HG03097 (cell line): ENCODE measurements at regions not wholly inside any gene's neighbourhood (a gene's known extent, or its start where the extent isn't known, plus 50 kb on each side); places are given as distances from the start of the nearest gene placed in this dataset.

Experiments
- ATAC-seq: cut with Tn5 transposase; IDR thresholded peaks from one replicate; pipeline ENCODE4 v1.9.1; 2021; ENCODE audit not compliant: unreplicated experiment, low FRiP score

DNA sequence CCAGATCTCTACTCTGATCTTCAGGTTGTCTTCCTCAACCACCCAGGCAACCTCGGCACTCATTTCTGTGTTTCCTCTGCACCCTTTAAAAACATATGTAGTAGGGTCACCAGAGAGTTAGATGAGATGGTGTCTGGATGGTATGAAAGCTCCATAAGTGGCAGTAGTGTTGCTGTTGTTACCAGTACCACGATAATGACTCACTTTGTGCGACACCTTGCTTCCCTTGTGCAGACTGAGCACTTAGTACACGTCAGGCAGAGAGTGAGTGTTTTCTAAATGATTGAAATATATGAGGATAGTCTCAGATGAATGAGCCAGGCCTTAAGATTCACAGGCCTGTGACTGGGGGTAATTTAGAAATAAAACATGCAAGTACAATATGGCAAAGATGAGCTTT is 188.7 kb downstream of the MAF start:
- ATAC-seq, result no peak

DNA sequence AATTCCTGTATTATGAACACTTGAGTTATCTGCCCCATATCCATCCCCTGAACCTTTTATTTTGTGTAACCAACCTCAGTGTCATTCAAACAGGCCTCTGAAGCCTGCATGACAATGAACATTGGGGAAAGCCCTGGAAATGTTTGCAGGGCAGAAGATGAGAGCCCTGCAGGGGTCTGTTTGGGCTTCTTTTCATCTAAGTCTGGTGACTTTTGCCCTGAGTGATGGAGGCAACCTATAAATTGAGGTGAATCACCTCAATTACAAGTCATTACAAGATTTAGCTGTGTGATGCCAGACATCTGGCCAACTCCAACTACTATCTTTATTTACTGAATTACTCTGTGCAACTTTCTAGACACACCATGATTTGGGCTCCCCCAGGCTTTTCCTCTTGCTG is 189.2 kb downstream of the MAF start:
- ATAC-seq, result no peak

DNA sequence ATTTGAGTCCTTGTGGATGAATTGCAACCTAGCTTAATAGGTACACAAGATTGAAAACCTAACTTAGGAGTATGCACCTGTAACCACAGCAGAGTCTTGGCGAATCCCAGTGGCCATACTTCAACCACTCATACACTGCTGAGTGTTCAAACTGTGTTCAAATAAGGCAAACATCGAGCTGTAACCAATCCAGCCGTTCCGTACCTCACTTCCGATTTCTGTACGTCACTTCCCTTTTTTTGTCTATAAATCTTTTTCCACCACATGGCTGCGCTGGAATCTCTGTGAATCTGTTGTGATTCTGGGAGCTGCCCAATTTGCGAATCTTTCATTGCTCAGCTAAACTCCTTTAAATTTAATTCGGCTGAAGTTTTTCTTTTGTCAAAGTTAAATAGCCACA is 190.6 kb downstream of the MAF start:
- ATAC-seq, result no peak

DNA sequence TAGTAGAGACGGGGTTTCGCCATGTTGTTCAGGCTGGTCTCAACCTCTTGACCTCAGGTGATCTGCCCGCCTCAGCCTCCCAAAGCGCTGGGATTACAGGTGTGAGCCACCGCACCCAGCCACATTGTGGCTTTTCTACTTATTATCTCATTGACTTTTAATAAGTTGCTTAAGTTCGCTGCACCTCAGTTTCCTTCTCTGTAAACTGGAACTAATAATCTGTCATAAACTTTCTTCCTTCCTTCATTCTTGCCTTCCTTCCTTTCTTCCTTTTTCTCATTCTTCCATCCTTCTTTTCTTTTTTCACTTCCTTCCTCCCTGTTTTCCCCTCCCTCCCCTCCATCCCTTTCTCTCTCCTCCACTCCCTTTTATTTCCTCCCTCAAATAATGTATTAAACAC is 192.2 kb downstream of the MAF start:
- no peak for ATAC-seq

- no peak for ATAC-seq
Measured at GRCh38 chr16:79407461-79408135, 192.9 kb downstream of the MAF start.

DNA sequence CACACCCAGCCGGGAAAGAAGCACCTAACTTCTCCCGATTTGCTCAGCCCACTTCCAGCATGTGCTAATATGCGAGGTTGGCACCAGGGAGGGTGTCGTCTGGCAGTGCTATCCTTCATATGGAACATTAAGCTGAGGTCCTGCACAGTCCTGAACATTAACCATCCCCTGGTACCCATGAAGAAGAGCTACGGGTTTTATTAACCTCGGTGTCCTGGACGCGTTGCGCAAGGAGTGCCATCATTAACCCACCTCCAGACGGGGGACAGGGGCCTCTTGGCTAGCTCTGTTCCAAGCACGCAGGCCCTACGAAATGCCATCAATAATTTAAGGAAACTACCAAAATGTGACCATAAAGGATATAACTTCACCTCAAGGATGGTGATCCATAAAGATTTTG is 193.5 kb downstream of the MAF start:
- no peak for ATAC-seq

- ATAC-seq, result no peak
Measured at GRCh38 chr16:79404571-79404970, 196.0 kb downstream of the MAF start.

DNA sequence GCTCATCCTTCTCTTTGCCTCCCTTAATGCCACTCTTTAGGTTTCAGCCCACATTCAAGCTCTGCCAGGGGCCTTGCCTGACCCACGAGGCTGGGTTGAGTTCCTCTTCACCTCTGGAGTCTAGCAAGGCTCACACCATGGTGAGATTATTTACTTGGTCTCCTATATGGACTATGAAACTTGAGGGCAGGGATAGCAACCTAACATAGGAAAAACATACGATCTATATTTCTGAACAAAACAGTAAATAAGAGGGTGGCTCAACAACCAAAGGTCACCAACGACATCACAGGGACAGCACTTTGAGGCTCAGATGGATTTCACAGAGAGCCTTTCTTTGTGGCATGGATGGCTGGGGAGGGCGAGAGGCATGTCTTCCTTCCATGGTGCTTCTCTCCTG is 197.0 kb downstream of the MAF start:
- no peak for ATAC-seq

DNA sequence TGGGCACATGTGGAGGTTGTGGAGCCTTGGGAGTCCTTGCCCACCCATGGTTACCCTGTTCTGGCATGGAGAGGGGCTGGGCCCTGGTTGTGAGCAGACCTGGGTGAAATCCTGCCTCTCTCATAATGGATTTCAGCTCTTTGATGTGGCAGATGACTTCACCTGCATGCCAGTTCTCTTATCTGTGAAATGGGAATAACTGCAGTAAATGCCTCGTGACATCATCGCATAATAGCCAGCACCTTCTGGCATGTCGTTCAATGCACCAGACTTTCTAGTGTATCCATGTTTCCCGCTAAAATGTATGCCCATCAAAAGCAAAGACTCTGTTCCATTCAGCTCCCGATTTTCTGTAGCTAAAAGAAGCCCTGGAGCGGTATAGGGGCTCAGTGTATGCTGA is 197.6 kb downstream of the MAF start:
- no peak for ATAC-seq

DNA sequence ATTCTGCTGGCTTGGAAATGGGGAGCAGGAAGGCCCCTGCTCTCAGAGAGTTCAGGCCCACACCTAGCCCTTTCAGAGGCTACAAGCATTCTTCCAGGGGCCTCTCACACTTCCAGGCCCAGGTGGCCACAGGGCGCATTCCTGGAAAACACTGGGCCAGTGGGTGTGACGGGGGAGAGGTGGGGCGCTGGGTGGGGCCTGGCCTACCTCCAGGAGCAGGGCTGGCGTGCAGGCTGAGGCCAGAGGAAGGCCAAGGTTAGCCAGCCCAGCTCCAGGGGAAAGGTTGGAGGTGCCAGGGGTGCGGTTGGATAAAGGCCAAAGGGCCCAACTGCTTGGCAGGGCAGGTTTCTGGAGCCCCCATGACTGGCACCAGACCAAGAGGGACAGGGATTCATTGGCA is 198.2 kb downstream of the MAF start:
- ATAC-seq, result no peak

DNA sequence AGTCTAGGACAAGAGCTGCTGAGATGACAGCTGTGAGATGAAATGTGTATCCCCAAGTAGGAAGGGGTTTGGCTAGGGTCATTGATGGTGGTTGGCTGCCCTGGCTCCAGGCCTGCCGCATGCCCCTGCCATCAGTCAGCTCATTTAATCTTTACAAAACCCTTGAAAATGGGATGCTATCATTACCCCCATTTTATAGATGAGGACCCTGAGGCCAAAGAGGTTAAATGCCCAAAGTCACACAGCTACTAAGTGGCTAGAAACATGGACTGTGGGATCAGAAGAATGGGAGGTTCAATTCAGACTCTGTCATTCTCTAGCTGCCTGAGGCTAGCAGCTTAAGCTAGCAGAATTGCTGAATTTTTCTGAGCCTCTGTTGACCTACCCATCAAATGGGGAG is 198.8 kb downstream of the MAF start:
- no peak for ATAC-seq

- ATAC-seq, result no peak
Measured at GRCh38 chr16:79401157-79401556, 199.4 kb downstream of the MAF start.

GRCh38 chr16:79400462-79401149 is 199.9 kb downstream of the MAF start:
- no peak for ATAC-seq

GRCh38 chr16:79395591-79395990 is 204.9 kb downstream of the MAF start:
- ATAC-seq, result no peak

GRCh38 chr16:79394206-79394605 is 206.3 kb downstream of the MAF start:
- no peak for ATAC-seq

GRCh38 chr16:79393564-79393963 is 207.0 kb downstream of the MAF start:
- ATAC-seq, result no peak

GRCh38 chr16:79393127-79393526 is 207.4 kb downstream of the MAF start:
- no peak for ATAC-seq

DNA sequence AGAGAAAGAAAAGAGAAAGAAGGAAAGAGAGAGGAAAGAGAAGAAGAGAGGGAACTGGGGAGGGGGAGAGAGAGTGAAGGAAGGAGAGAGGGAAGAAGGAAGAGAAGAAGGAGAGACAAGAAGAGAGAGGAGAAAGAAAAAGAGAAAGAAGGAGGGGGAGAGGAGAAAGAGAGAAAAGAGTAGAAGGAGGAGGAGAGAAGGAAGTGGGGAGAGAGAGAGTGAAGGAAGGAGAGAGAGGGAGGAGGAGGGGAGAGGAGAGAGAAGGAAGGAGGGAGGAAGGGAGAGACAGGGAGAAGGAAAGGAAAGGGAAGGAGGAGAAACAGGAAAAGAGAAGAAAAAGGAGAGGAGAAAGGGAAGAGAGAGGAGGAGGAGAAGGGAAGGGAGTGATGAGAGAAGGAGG is 208.5 kb downstream of the MAF start:
- ATAC-seq, result no peak

GRCh38 chr16:79391395-79391794 is 209.1 kb downstream of the MAF start:
- no peak for ATAC-seq

DNA sequence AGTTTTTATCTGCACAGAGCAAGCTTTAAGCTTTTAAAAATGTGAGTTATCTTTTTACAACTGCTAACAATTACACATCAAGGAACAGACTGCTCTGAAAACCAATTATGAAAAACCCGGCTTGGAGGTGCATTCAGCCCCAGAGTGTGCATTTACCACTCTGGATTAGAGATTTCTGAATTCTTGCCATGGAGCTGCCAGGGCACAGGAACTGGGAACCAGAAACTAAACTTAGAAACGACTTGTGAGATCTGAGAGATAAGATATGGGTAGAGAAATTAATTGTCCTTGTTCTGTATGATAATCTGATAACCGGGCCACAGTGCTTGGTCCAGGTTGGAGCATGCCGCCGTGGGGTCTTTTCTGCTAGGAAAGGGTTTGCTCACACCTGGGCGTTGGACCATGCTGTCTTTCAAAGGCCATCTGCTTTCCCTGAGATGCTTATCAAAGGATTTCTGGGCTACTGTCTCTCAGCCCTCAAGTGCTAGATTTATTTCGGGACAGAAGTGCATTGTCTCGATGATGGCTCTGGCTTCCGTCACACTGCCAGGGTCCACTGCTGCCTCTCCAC is 210.0 kb downstream of the MAF start:
- no peak for ATAC-seq

DNA sequence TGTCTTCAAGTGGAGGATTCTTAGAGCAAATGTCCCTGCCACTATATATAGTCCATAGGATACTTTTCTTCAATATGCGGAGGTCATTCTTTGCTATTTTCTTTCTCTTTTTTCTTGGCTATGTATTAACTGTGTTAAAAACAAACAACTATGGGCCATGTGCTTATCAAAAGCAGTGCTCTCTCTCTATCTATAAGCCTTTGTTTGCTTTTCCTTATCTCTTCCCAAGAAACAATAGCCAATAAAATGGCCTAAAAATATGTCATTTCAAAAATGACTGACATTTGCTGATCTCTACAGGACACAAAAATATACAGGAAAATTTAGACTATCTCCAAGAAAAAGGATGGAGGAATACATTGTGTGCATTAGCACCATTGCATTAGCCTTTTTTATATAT is 212.1 kb downstream of the MAF start:
- no peak for ATAC-seq

GRCh38 chr16:79386299-79386698 is 214.2 kb downstream of the MAF start:
- no peak for ATAC-seq
